ENCODE measurements at regions not wholly inside any gene's neighbourhood (a gene's known extent, or its start where the extent isn't known, plus 50 kb on each side); places are given as distances from the start of the nearest gene placed in this dataset.
"Not testable (repeated sequence)": the region's sequence is repeated elsewhere in the genome, so short reads cannot be mapped to it uniquely, and the experiment has no call there.

- CTCF ChIA-PET (ENCODE audit: partially characterized antibody), result no interaction called here
- no peaks in the 10 kb centered on the region for H3K4me1 ChIP-seq (replicated peaks in 1 of 4; ENCODE audit: control insufficient read depth in 3 of 4, insufficient read depth in 4 of 4, low read length in 3 of 4)
- WGBS, 2 experiments (ENCODE audit: extremely low coverage in 1 of 2, insufficient coverage in 1 of 2, insufficient read length in 1 of 2, insufficient replicate concordance in 2 of 2, low coverage in 1 of 2, low lambda C conversion rate in 2 of 2, missing lambda C conversion rate in 1 of 2), result 87% methylated on average over 2 of the region's 2 CpGs; no CpG with 5 or more reads in 1 of the 2 experiments
These were observed 759.4 kb downstream of the NSUN3 start for GRCh38 chr3:94822298-94822697.

GRCh38 chr3:94846251-94846650 is 783.4 kb downstream of the NSUN3 start:
- H2AK5ac ChIP-seq (ENCODE audit: low read depth, low read length); H3K36me3 ChIP-seq (ENCODE audit: control insufficient read depth in 2 of 4, insufficient read depth in 4 of 4, low read length in 3 of 4); H3K79me2 ChIP-seq (ENCODE audit: control insufficient read depth in 1 of 2, insufficient read depth in 2 of 2, low read length in 2 of 2); POLR2A ChIA-PET (ENCODE audit: partially characterized antibody); DNase-seq (ENCODE audit: low read depth in 1 of 2, low spot score in 2 of 2); H3K56ac ChIP-seq (replicated peaks; ENCODE audit: insufficient read length, low read depth, low read length); H3K79me1 ChIP-seq (ENCODE audit: low read depth, low read length); H3K9ac ChIP-seq (replicated peaks in 1 of 4; ENCODE audit: extremely low read depth in 1 of 4, low read depth in 3 of 4, low read length in 3 of 4); H4K5ac ChIP-seq (ENCODE audit: insufficient read length, low read depth, low read length); H4K8ac ChIP-seq (ENCODE audit: extremely low read depth, insufficient read depth, low read length); H2BK20ac ChIP-seq (ENCODE audit: low read length); FAIRE-seq; H3K18ac ChIP-seq (ENCODE audit: extremely low read depth, low read length); H3K27ac ChIP-seq (ENCODE audit: low read depth, low read length); H3K23me2 ChIP-seq (ENCODE audit: low read depth, low read length); H3K27me3 ChIP-seq (replicated peaks in 1 of 4; ENCODE audit: control insufficient read depth in 3 of 4, extremely low read depth in 1 of 4, insufficient read depth in 3 of 4, low read length in 3 of 4); H4K91ac ChIP-seq (replicated peaks; ENCODE audit: insufficient read length, low read length); H3K14ac ChIP-seq (ENCODE audit: insufficient read length); H2AFZ ChIP-seq (ENCODE audit: low read length); H3K4me2 ChIP-seq (ENCODE audit: insufficient read depth in 1 of 2, low read depth in 2 of 2, low read length in 2 of 2); H2BK120ac ChIP-seq (replicated peaks; ENCODE audit: low read depth, low read length); H2BK12ac ChIP-seq (ENCODE audit: low read depth, low read length); H3K4me1 ChIP-seq (replicated peaks in 1 of 4; ENCODE audit: control insufficient read depth in 3 of 4, insufficient read depth in 4 of 4, low read length in 3 of 4); H4K20me1 ChIP-seq (replicated peaks in 1 of 2; ENCODE audit: control insufficient read depth in 1 of 2, insufficient read depth in 2 of 2, low read length in 2 of 2); H3K4ac ChIP-seq (replicated peaks; ENCODE audit: insufficient read length, low read depth, low read length); H3K23ac ChIP-seq (ENCODE audit: insufficient read length); H2BK5ac ChIP-seq (ENCODE audit: low read depth, low read length); H3K4me3 ChIP-seq (ENCODE audit: extremely low read depth in 1 of 4, insufficient read depth in 2 of 4, low read depth in 3 of 4, low read length in 4 of 4); H3K9me3 ChIP-seq (ENCODE audit: insufficient read depth in 2 of 2, low read depth in 1 of 2, low read length in 1 of 2); H2BK15ac ChIP-seq (ENCODE audit: low read length): not testable (repeated sequence)
- WGBS, 2 experiments (ENCODE audit: extremely low coverage in 1 of 2, insufficient coverage in 1 of 2, insufficient read length in 1 of 2, insufficient replicate concordance in 2 of 2, low coverage in 1 of 2, low lambda C conversion rate in 2 of 2, missing lambda C conversion rate in 1 of 2), result 78% methylated on average over 7 of the region's 10 CpGs; no CpG with 5 or more reads in 1 of the 2 experiments
- CTCF ChIA-PET (ENCODE audit: partially characterized antibody), result interaction anchor here (0.8 to 1.1 kb wide), 2 partner anchors 17 to 110 kb away, joined by 4 read pairs; no protein-coding TSS in a partner anchor

More at GRCh38 chr3:94822298-94822697, 759.4 kb downstream of the NSUN3 start:
- POLR2A ChIA-PET (ENCODE audit: partially characterized antibody), result no interaction called here
- H4K8ac ChIP-seq (ENCODE audit: extremely low read depth, insufficient read depth, low read length), result no peak overlapping the region
- H3K4ac ChIP-seq (replicated peaks; ENCODE audit: insufficient read length, low read depth, low read length), result no peak overlapping the region
- H3K9ac ChIP-seq (replicated peaks in 1 of 4; ENCODE audit: extremely low read depth in 1 of 4, low read depth in 3 of 4, low read length in 3 of 4), result no peak overlapping the region
- H3K27ac ChIP-seq (ENCODE audit: low read depth, low read length), result no peak overlapping the region
- DNase-seq (ENCODE audit: low read depth in 1 of 2, low spot score in 2 of 2), result no peak
- H2BK5ac ChIP-seq (ENCODE audit: low read depth, low read length), result no peak overlapping the region
- H3K36me3 ChIP-seq (ENCODE audit: control insufficient read depth in 2 of 4, insufficient read depth in 4 of 4, low read length in 3 of 4), result no peaks in the 10 kb centered on the region
- no peaks in the 10 kb centered on the region for H3K23me2 ChIP-seq (ENCODE audit: low read depth, low read length)
- FAIRE-seq, result no peak
- no peaks in the 10 kb centered on the region for H3K79me2 ChIP-seq (ENCODE audit: control insufficient read depth in 1 of 2, insufficient read depth in 2 of 2, low read length in 2 of 2)
- H4K5ac ChIP-seq (ENCODE audit: insufficient read length, low read depth, low read length), result no peak overlapping the region
- H3K14ac ChIP-seq (ENCODE audit: insufficient read length), result no peak overlapping the region
- H3K9me3 ChIP-seq (ENCODE audit: insufficient read depth in 2 of 2, low read depth in 1 of 2, low read length in 1 of 2), result no peaks in the 10 kb centered on the region
- no peak overlapping the region for H4K91ac ChIP-seq (replicated peaks; ENCODE audit: insufficient read length, low read length)
- H2AK5ac ChIP-seq (ENCODE audit: low read depth, low read length), result no peak overlapping the region
- no peak overlapping the region for H2BK20ac ChIP-seq (ENCODE audit: low read length)
- H3K4me3 ChIP-seq (ENCODE audit: extremely low read depth in 1 of 4, insufficient read depth in 2 of 4, low read depth in 3 of 4, low read length in 4 of 4), result no peak overlapping the region
- H3K79me1 ChIP-seq (ENCODE audit: low read depth, low read length), result no peaks in the 10 kb centered on the region
- H2BK120ac ChIP-seq (replicated peaks; ENCODE audit: low read depth, low read length), result no peak overlapping the region
- no peak overlapping the region for H2AFZ ChIP-seq (ENCODE audit: low read length)
- H3K4me2 ChIP-seq (ENCODE audit: insufficient read depth in 1 of 2, low read depth in 2 of 2, low read length in 2 of 2), result no peak overlapping the region
- no peak overlapping the region for H3K56ac ChIP-seq (replicated peaks; ENCODE audit: insufficient read length, low read depth, low read length)
- no peaks in the 10 kb centered on the region for H4K20me1 ChIP-seq (replicated peaks in 1 of 2; ENCODE audit: control insufficient read depth in 1 of 2, insufficient read depth in 2 of 2, low read length in 2 of 2)
- no peak overlapping the region for H3K18ac ChIP-seq (ENCODE audit: extremely low read depth, low read length)
- no peaks in the 10 kb centered on the region for H3K27me3 ChIP-seq (replicated peaks in 1 of 4; ENCODE audit: control insufficient read depth in 3 of 4, extremely low read depth in 1 of 4, insufficient read depth in 3 of 4, low read length in 3 of 4)
- no peak overlapping the region for H2BK12ac ChIP-seq (ENCODE audit: low read depth, low read length)
- TF ChIP-seq SAP30 (IDR thresholded peaks at IDR 0.05; ENCODE audit: insufficient read depth, insufficient replicate concordance, low read length) (no peak), KDM5A (IDR thresholded peaks at IDR 0.05; ENCODE audit: low read length) (no peak), CTBP2 (IDR thresholded peaks at IDR 0.05; ENCODE audit: borderline replicate concordance, insufficient read depth, insufficient read length, low read length) (no peak)
- no peak overlapping the region for H3K23ac ChIP-seq (ENCODE audit: insufficient read length)
- H2BK15ac ChIP-seq (ENCODE audit: low read length), result no peak overlapping the region

Measured in H1 (cell line).